ENCODE measurements at regions not wholly inside any gene's neighbourhood (a gene's known extent, or its start where the extent isn't known, plus 50 kb on each side); places are given as distances from the start of the nearest gene placed in this dataset.
"Not testable (repeated sequence)": the region's sequence is repeated elsewhere in the genome, so short reads cannot be mapped to it uniquely, and the experiment has no call there.

- DNase-seq, result no peak
Observed at GRCh38 chr5:163189023-163189553, 248.3 kb upstream of the CCNG1 start.

DNA sequence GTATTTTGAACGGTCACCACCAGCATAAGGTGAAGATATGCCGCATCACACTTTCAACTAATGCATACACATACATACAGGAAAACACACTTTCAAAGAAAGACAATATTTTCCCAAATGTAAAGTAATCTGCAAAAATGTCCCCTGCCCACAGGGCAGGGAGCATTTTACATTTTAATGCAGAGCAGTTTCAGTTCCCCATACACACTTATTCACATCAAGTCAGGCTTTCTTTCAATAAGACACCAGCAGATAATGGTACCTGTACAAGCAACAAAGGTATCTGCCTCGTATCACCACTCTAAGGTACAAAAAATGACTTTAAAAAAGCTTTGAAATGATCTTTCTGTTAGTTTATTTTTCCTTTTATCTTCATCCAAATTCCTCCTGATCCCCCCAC is 247.1 kb upstream of the CCNG1 start:
- DNase-seq, result no peak

GRCh38 chr5:163190784-163191183 is 246.6 kb upstream of the CCNG1 start:
- no peak for DNase-seq

GRCh38 chr5:163193886-163194285 is 243.5 kb upstream of the CCNG1 start:
- DNase-seq, result no peak

GRCh38 chr5:163205645-163206044 is 231.8 kb upstream of the CCNG1 start:
- DNase-seq, result no peak

GRCh38 chr5:163221581-163221980 is 215.8 kb upstream of the CCNG1 start:
- DNase-seq, result no peak

GRCh38 chr5:163222982-163223381 is 214.4 kb upstream of the CCNG1 start:
- no peak for DNase-seq

DNA sequence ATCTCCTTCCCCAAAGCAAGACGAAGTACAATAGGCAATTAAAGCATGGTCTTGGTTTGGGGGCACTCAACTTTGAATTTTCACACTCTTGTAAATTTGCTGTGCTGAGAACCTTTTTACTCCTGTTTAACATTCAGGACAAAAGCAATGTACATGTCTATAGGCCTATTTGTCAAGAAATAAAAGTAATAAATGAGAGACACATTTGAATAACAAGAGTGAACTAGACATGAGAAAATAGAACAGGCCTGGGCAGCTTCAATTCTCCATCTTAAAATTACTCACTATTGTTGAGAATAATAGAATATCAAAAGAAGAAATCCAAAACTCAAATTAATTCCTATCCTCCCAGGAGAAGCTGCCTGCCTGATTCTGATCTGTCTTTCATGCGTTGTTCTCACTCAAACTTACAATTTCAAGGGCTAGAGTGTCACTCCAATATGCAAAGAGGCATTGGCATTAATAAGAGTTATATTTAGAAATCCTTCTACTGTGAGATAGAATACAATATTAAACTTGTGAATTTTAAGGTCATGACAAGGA is 192.9 kb upstream of the CCNG1 start:
- no peak for DNase-seq

- no peak for DNase-seq
Observed at GRCh38 chr5:163245584-163245983, 191.8 kb upstream of the CCNG1 start.

DNA sequence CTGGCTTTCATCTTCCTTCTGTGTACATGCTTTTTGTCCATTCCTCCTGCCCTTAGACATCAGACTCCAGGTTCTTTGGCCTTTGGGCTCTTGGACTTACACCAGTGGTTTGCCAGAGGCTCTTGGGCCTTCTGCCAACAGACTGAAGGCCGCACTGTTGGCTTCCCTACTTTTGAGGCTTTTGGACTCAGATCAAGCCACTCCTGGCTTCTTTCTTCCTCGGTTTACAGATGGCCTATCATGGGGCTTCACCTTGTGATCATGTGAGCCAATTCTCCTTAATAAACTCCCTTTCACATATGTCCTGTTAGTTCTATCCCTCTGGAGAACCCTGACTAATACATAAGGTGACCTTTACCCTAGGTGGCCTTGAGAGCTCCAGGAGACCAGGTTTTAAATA is 189.1 kb upstream of the CCNG1 start:
- DNase-seq, result no peak

GRCh38 chr5:163248871-163249270 is 188.5 kb upstream of the CCNG1 start:
- no peak for DNase-seq

DNA sequence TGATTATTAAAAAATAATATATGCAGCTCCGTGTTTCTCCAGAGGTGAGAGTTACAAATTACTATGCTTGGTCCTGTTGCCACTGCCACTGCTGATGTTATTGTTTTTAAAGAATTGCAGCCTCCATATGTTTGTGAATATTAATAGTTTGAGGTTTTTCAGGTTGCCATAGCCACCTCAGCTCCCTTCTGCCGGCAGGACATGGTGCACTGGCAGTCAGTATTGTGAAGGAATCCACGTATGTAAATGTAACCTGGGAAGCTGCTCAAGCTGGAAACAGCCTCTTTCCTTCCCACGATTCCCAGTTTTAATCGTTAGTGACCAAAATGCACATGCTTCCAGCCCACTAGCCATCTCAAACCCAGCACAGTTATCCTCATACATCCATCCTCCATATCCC is 184.4 kb upstream of the CCNG1 start:
- no peak for DNase-seq

DNA sequence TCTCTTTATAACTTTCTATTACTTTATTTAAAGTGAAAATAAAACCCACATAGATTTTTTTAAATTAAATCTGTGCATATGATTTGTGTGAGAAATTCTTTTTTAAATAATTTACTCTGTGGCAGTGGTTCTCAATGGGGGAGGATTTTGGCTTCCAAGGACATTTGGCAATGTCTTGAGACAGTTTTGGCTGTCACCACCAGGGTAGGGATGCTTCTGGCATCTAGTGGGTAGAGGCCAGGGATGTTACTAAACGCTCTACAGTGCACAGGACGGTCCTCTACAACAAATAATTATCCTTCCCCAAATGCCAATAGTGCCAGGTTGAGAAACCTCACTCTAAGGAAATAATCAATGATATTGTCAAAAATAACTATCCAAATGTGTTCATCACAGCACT is 177.9 kb upstream of the CCNG1 start:
- DNase-seq, result no peak

DNA sequence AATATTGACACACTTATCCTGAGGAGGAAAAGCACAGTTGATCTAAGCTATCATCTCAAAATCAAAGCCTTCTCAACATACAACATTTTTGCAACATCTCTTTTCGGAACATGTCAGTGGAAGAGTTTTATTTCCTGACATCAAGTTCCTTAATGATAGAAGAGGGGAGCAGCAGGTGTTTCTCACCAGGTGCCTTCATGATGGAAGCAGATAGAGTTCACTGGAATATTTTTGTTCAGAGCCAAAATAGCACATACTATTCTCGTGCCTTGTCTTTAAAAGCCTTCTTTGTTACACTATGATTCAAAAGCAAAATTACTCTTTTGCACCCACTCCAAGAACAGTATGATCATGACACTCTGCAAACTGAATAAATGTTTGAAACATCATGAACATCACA is 176.9 kb upstream of the CCNG1 start:
- no peak for DNase-seq

DNA sequence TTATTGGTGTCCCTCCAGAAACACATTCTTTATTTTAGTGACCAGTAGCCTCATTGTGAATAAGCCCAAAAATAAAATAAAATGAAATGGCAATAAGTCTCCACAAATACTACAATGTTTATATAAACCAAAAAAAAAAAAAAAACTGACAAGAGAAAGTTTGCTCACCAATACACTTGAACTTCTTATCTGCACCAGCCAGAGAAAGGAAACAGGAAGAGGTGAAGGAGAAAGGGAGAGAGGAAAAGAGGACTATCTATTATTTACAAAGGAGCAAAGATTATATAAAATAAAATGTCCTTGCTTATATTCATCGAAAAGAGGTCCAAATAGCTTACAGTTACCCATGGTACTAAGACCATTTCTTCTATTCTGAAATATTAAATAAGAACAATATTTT is 176.4 kb upstream of the CCNG1 start:
- DNase-seq, result no peak

- no peak for DNase-seq
Observed at GRCh38 chr5:163261647-163262269, 175.6 kb upstream of the CCNG1 start.

DNA sequence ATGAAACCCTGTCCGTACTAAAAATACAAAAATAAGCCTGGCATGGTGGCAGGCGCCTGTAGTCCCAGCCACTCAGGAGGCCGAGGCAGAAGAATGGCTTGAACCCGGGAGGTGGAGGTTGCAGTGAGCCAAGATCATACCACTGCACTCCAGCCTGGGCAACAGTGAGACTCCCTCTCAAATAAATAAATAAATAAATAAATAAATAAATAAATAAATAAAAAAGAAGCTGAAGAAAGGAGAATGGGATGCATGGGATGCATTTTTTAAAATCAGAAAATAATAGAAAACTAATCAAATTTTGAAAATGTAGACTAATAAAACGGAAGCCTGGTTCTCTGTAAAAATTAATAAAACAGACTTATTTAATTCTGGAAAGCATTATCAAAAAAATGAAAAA is 171.1 kb upstream of the CCNG1 start:
- not testable (repeated sequence) for DNase-seq

- no peak for DNase-seq
Observed at GRCh38 chr5:163269624-163270023, 167.8 kb upstream of the CCNG1 start.

DNA sequence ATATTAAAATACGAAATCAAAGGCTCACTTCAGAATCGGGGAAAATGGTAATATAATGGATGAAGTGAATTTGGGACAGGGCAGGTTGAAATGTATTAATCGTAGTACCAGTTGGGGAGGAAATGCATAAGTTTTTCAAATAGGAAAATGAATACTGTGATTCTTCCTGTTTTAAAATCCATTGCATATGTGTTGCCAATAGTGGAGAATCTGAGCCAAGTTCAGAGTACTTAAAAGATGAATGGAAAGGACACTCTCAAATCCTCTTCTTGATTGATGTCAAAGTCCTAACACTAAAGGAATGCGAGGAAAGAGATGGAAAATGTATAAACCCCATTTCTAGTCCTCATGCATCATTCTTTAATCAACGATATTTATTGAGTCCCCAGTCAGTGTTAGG is 160.9 kb upstream of the CCNG1 start:
- DNase-seq, result no peak

DNA sequence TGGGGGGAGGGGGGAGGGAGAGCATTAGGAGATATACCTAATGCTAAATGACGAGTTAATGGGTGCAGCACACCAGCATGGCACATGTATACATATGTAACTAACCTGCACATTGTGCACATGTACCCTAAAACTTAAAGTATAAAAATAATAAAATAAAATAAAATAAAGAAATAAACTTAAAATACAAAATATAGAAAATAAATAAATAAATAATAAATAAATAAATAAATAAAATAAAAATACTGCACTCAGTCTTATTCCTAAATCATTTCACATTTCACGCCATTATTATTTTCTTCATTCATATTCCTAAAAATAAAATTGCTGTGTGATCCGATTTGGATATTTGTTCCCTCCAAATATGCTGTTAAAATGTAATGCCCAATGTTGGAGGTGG is 156.5 kb upstream of the CCNG1 start:
- not testable (repeated sequence) for DNase-seq

GRCh38 chr5:163281512-163281911 is 155.9 kb upstream of the CCNG1 start:
- DNase-seq, result no peak

GRCh38 chr5:163293836-163294235 is 143.6 kb upstream of the CCNG1 start:
- DNase-seq, result no peak

DNA sequence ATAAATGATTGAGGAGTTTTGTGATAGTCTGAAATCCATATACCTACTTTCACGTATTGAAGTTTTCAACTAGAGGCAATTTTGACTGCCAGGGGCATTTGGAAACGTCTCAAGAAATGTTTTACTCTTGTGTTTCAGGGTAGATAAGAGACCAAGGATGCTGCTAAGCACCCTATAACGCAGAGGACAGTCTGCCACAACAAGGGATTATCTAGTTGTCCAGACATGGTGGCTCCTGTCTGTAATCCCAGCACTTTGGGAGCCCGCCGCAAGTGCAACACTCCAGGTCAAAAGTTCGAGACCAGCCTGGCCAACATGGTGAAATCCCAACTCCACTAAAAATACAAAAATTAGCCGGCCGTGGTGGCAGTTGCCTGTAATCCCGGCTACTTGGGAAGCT is 133.7 kb upstream of the CCNG1 start:
- DNase-seq, result no peak

- no peak for DNase-seq
Observed at GRCh38 chr5:163305655-163306054, 131.7 kb upstream of the CCNG1 start.

DNA sequence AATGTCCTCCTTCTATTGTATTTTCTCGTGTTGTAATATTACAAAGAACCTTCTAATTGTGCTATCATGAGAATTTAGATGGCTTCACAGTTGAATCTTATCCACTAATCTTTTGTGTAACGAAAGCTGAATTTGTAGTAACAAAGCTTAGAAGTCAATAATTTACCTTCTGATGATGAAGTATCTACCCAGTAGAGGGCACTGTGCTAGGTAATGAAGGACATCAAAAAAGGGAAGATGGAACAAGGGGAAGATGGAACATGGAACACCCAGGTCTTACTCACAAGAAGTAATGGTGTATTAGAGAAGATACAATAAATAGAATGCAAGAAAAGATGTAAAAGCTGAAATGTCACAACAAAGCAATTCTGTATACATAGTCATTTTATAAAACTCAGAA is 131.0 kb upstream of the CCNG1 start:
- no peak for DNase-seq

Measured in NCI-H146 (cell line).